MM.1S (cell line): ENCODE measurements at regions not wholly inside any gene's neighbourhood (a gene's known extent, or its start where the extent isn't known, plus 50 kb on each side); places are given as distances from the start of the nearest gene placed in this dataset.

Experiments used
- EZH2phosphoT487 ChIP-seq: fragments of 300-600 bp; sonication (generic); IDR thresholded peaks from 2 replicates; pipeline ENCODE4 v1.6.1; 2018; ENCODE audit warnings: antibody characterized with exemption, low read length
- TF ChIP-seq, protein P1 (sequence below): fragments of 300-600 bp; sonication (generic); IDR thresholded peaks from 2 replicates; pipeline ENCODE4 v1.5.1; 2016; ENCODE audit warnings: antibody characterized with exemption, low read length, mixed read lengths

DNA sequence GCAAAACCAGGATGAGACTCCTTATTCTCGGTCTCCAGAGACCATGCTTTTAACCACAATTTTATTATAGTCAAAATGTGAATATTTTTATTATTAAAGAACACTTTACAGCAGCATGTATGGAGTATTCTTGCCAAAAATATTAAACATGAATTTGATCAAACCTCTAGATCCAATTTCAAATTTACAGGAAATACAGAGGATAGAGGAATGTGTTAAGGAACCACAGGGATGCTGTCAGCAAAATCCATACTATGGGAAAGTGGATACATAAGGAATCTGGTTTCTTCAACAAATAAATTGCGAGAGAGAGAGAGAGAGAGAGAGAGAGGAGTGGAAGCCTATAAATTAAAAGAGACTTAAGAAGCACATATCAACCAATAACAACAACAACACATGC is 348.2 kb upstream of the NUDT12 start:
- no peak for TF ChIP-seq EZH2phosphoT487
- TF ChIP-seq, protein P1, sequence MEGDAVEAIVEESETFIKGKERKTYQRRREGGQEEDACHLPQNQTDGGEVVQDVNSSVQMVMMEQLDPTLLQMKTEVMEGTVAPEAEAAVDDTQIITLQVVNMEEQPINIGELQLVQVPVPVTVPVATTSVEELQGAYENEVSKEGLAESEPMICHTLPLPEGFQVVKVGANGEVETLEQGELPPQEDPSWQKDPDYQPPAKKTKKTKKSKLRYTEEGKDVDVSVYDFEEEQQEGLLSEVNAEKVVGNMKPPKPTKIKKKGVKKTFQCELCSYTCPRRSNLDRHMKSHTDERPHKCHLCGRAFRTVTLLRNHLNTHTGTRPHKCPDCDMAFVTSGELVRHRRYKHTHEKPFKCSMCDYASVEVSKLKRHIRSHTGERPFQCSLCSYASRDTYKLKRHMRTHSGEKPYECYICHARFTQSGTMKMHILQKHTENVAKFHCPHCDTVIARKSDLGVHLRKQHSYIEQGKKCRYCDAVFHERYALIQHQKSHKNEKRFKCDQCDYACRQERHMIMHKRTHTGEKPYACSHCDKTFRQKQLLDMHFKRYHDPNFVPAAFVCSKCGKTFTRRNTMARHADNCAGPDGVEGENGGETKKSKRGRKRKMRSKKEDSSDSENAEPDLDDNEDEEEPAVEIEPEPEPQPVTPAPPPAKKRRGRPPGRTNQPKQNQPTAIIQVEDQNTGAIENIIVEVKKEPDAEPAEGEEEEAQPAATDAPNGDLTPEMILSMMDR = no peak
